NCI-H748 treated with DMSO at 0.1 percent for 48 hours (cell line): ENCODE measurements at regions not wholly inside any gene's neighbourhood (a gene's known extent, or its start where the extent isn't known, plus 50 kb on each side); places are given as distances from the start of the nearest gene placed in this dataset.

Experiments used
- DNase-seq: peaks from one replicate; lab custom pipeline; 2025; lab: John Stamatoyannopoulos, UW

- DNase-seq, result no peak
These were observed 267.4 kb downstream of the CENPW start for GRCh38 chr6:126607289-126607688.

DNA sequence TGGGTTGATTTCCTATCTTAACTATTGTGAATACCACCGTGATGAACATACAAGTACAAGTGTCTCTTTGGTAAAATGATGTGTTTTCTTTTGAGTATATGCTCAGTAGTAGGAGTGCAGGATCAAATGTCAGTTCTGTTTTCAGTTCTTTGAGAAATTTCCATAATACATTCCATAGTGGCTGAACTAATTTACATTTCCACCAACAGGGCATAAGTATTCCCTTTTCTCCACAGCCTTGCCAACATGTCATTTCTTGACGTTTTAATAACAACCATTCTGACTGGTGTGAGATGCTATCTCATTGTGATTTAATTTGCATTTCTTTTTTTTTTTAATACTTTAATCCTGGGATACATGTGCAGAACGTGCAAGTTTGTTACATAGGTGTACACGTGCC, 268.8 kb downstream of the CENPW start:
- no peak for DNase-seq

- no peak for DNase-seq
These were observed 275.0 kb downstream of the CENPW start for GRCh38 chr6:126614642-126615504.

DNA sequence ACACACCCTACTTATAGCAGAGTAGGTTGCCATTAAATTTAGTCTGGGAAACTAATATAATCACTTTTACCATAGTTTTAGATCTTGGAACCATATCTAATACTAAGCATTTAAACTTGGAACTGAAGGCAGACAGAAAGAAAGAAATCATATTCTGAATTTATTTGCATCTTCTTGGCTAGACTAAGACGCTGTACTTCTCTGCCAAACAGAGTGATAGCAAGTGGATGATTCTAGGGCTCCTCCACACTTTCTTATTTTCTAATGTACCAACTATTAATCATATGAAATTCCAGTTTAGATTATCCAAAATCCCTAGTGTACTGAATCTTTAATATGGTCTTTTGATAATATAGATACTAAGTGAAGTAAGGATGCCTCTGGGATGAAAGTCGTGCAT, 277.0 kb downstream of the CENPW start:
- DNase-seq, result no peak

GRCh38 chr6:126618639-126619343, 278.9 kb downstream of the CENPW start:
- DNase-seq, result no peak

DNA sequence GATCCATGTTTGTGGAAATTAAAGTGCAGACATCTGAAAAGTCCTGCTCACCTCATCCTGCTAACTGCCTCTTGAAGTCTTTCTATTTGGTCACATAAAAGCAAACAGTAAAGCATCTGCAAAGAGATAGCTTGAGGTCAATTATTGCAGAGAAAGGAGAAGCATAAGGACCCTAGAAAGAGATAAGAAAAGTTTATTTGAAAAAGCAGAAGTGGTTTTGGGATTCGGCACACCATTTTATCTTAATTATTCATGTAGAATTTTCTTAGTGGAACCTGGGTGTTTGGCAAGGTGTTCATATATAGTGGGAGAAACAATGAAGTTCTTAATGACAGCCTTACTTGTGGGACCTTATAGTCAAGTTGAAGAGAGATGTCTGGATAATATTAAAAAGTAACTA, 280.8 kb downstream of the CENPW start:
- DNase-seq, result no peak

GRCh38 chr6:126625019-126625418, 285.1 kb downstream of the CENPW start:
- DNase-seq, result no peak

DNA sequence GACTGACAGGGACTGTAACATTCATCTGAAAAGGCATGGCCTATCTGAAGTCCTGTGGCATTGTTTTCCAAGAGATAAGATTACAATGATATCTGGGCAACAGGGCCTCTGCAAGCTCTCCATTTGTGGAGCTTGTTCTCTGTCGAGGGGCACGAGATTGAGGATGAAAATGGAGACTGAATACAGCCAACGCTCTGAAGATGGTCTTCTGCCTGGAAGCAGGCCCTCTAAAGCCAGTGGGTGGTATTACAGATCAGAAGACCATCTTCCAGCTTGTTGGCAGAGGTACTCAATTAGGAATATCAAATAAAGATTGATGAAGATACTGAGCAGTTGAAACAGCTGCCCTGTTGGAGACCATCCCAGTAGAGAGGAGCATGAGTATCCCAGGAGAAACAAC, 288.2 kb downstream of the CENPW start:
- no peak for DNase-seq

DNA sequence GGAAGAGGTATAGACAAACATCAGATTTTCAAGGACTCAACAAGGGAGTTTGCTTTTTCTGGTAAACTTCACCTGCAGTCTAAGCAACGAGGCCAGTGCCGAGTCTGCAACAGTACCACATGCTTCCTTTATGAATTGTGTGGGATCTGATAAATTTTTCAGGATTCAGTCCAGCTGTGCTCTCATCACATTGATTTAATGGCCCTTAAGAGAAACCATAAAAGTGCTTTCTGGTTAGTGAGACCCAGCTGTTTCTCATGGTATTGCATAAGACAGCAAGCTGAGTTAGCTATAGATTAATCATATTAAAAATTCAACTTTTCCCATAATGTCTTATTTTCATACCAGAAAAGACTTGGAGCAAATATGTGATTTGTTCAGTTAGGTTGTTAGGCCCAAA, 291.4 kb downstream of the CENPW start:
- no peak for DNase-seq

DNA sequence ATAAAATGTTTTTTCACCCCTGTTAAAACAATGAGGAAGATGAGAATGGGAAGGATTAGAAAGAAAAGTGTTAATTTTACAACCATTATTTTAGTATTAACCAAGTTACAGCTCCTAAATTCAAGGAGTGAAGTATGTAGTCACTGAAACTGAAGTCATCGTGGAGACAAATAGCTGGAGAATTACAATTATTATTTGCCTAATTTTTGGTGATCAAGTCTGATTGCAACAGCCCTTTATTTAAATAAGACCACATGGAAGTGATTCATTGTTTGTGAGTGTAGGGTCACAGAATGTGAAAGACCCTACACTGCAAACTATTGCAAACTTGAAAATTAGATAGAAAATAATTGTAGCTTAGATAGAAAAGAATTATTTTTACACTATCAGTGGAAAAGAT, 292.4 kb downstream of the CENPW start:
- DNase-seq, result no peak

GRCh38 chr6:126633373-126633772, 293.5 kb downstream of the CENPW start:
- no peak for DNase-seq

DNA sequence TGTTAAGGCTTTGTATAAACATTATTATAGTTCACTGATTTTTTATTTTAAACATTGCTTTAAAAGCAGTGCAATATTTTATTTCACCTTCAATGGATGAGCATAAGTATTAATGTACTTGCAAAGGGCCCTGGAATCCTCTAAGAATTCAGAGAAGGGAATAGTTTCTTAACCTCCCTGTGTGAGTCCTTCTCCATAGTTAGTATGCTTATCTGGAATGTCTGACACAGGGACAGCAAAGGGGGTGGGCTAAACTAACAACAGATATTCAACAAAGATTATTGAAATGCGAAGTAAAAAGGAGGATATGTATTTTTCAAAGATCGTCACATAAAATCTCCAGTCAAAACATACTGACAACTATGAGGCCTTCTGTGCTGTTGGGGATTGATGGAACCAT, 300.4 kb downstream of the CENPW start:
- no peak for DNase-seq

GRCh38 chr6:126640921-126641320, 301.0 kb downstream of the CENPW start:
- DNase-seq, result no peak

GRCh38 chr6:126641641-126642040, 301.7 kb downstream of the CENPW start:
- DNase-seq, result no peak

- no peak for DNase-seq
These were observed 303.4 kb downstream of the CENPW start for GRCh38 chr6:126643352-126643751.

- no peak for DNase-seq
These were observed 311.0 kb downstream of the CENPW start for GRCh38 chr6:126650931-126651330.

GRCh38 chr6:126657561-126658175, 317.8 kb downstream of the CENPW start:
- DNase-seq, result no peak

DNA sequence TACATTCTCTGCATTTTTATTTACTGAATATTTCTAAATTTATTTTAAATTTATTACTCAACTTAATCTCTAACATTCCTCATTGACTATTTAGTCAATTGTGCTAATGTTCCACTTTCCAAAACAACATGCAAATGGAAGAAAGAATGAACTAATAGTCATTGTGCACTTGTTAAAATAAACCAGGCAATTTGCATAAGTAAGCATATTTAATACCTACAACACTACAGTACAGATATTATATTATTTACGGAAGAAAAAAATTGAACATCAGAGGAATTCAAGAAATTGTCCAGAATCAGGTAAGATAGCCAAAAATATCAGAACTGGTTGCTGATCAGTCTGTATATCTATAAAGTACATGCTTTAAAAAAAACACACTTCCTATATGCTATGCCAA, 320.5 kb downstream of the CENPW start:
- DNase-seq, result no peak

DNA sequence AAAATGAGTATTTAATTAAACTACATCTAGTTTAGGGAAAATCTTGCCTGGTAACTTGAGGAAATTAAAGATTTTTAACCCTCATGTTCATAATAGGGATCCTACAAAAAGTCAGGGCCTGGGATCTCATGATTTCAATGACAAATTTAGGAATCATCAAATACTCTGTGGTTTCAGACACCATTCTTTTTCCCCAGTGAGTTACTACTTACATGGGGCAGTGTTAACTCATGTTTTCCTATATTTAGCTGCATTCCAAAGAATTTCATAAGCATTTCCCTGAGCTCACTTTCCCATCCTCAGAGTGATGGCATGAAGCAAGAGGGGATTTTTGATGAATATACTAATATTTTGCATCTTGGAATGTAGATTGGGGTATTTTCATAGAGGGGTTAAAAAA, 321.7 kb downstream of the CENPW start:
- DNase-seq, result no peak

GRCh38 chr6:126662966-126663365, 323.1 kb downstream of the CENPW start:
- DNase-seq, result no peak

GRCh38 chr6:126664271-126664670, 324.4 kb downstream of the CENPW start:
- DNase-seq, result no peak

DNA sequence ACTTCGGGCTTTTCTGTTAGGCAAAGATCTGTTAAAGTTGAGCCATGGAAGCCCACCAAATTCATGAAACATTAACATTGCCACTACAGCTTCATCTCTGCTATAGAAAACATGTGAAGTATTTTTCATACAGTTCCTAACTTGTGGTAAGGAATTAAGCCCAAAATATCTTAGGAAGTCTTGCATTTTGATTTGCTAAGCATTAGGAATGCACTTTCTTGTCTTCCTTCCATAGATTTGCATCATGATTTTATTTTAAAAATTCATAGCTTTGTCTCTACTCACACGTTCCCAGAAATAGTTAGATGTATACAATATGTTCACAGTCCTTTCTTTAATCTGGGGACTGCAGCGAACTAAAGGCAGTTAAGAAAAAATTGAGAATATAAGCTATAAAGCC, 325.6 kb downstream of the CENPW start:
- no peak for DNase-seq

DNA sequence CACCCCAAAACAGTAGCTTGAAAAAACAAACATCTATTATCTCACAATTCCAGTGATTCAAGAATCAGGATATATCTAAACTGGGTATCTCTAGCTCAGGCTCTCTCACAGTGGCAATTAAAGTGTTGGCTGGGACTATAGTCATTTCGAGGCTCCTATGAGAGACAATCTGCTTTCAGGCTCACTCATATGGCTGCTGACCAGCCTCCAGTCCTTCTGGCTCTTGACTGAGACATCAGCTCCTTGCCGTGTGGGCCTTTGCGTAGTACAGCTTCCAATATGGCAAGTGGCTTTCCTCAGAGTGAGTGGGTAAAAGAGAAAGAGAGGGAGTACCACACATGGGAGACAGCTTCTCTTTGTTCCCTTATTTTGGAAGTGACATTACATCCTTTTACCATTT, 327.2 kb downstream of the CENPW start:
- no peak for DNase-seq
